ENCODE measurements at regions not wholly inside any gene's neighbourhood (a gene's known extent, or its start where the extent isn't known, plus 50 kb on each side); places are given as distances from the start of the nearest gene placed in this dataset.
"Not testable (repeated sequence)": the region's sequence is repeated elsewhere in the genome, so short reads cannot be mapped to it uniquely, and the experiment has no call there.

DNA sequence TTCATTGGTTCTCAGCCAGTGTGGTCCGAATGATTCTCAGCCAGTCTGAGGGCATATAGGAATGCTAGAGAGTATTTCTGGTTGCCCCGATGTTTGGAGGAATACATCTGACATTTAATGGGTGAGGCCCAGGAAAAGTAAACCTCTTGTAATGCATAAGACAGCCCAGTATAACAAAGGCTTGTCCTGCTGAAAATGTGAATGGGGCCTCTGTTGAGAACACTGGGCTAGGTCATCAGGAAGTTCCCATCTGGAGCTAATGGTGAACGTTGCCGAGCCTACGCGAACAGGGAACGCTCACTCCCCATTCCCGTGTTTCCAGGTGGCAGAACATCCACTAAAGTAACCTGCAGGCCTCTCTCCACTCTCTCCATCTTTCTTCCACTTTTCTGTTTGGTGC is 132.0 kb upstream of the CLNK start:
- no peak for DNase-seq (ENCODE audit: low spot score)

DNA sequence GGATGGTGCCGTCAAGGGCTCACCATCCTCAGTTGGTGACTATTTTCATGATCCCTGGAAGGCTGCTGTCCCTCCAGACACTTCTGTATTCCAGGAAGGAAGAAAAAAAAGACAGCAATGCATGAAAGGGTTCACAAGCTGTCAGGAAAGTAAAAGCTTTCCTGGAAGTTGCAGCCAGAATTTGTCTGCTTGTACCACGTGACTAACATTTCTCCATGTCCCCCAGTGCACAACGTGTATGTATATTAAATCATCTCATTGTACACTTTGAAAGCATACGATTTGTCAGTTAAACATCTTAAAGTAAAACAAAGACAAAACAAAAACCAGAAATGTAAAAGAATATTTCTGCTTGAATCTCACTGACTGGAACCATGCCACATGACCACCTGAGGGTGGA is 127.4 kb upstream of the CLNK start:
- DNase-seq (ENCODE audit: low spot score): no peak

DNA sequence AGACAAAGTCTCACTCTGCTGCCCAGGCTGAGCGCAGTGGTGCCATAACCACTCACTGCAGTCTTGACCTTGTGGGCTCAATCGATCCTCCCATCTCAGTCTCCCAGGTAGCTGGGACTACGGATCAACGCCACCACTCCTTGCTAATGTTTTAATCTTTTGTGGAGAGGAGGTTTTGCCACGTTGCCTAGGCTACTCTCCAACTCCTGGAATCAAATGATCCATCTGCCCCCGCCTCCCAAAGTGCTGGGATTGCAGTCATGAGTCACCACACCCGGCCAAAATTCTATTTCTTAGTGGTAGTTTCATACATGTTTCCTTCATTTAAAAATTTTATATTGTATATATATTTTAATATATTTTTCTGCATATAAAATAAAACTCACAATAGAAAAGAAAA is 125.8 kb upstream of the CLNK start:
- DNase-seq (ENCODE audit: low spot score): no peak

- no peak for DNase-seq (ENCODE audit: low spot score)
These were observed 125.3 kb upstream of the CLNK start for GRCh38 chr4:10809905-10810304.

GRCh38 chr4:10808591-10808990 is 124.0 kb upstream of the CLNK start:
- DNase-seq (ENCODE audit: low spot score): no peak

- DNase-seq (ENCODE audit: low spot score): no peak
These were observed 122.5 kb upstream of the CLNK start for GRCh38 chr4:10806953-10807645.

DNA sequence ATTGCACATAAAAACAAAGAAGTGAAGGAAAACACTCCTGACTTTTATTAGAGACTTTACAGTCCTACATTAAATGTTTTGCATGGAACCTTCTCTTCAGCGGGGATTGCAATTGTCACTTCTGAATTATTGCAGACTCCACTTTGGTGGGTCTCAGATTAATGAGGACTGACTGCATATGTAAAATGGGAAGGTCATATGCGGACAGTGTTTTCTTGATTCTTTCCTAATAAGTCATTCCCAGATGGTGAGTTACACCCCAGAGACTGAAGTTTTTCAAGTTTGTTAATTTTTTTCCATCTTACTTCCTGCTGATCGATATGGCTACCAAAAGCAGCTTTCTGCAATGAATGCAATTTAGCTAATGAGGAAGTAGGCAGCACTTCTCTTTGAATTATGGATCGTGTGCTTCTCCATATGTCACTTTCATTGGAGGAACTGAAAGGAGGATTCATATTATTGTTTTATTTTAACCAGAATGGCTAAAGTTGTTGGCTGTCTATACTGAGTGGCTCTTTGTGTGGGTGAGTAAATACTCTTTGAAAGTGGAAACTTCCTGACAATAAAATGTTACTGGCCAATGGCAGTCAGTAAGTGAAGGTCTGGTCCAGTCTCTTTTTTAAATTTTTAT is 119.3 kb upstream of the CLNK start:
- DNase-seq (ENCODE audit: low spot score): no peak

- DNase-seq (ENCODE audit: low spot score): no peak
These were observed 102.8 kb upstream of the CLNK start for GRCh38 chr4:10787365-10787764.

GRCh38 chr4:10784621-10785020 is 100.1 kb upstream of the CLNK start:
- peak; percentile 70 for DNase-seq (ENCODE audit: low spot score)

DNA sequence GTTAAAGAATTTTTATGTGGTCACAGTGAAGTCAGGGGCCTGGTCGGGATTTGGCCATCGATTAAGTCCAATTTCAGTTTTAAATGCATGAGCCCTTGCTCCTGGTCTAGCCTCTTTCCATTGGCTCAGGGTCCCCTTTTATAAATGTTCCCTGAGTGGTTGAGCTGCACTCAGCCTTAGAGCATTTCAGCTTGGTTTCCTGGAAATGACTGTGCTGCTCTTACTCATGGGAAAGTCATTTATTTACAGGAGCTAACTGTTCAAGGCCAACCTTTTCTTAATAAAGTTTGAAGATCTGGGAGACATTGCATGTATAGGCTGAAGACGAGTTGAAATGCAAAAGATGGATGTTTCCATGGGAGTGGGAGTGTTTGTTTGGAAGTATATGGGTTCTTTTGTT is 98.8 kb upstream of the CLNK start:
- DNase-seq (ENCODE audit: low spot score): peak; percentile 76

GRCh38 chr4:10781805-10782204 is 97.2 kb upstream of the CLNK start:
- DNase-seq (ENCODE audit: low spot score): no peak

DNA sequence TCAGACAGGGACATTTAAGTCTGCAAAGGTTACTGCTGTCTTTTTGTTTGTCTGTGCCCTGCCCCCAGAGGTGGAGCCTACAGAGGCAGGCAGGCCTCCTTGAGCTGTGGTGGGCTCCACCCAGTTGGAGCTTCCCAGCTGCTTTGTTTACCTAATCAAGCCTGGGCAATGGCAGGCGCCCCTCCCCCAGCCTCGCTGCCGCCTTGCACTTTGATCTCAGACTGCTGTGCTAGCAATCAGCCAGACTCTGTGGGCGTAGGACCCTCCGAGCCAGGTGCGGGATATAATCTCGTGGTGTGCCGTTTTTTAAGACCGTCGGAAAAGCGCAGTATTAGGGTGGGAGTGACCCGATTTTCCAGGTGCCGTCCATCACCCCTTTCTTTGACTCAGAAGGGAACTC is 96.2 kb upstream of the CLNK start:
- DNase-seq (ENCODE audit: low spot score): not testable (repeated sequence)

GRCh38 chr4:10775132-10775531 is 90.6 kb upstream of the CLNK start:
- DNase-seq (ENCODE audit: low spot score): not testable (repeated sequence)

GRCh38 chr4:10773656-10774055 is 89.1 kb upstream of the CLNK start:
- no peak for DNase-seq (ENCODE audit: low spot score)

DNA sequence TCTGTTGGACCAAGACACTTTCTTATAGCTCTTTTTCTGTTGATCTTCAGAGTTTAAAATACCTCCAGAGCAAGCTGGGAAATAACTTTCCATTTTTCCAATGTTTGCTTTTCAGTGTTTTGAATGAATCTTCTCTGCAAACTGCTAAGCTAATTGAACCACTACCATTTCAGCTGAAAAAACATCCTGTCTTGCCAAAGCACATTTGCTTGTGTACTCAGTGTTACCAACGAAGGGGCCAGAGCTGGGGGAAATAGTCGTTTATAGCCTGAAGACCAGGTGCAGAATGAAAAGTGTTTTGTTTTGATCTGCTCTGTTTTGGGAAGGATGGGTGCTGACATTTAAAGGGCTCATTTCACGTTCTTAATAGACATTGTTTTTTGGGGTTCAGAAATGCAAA is 88.4 kb upstream of the CLNK start:
- DNase-seq (ENCODE audit: low spot score): no peak

DNA sequence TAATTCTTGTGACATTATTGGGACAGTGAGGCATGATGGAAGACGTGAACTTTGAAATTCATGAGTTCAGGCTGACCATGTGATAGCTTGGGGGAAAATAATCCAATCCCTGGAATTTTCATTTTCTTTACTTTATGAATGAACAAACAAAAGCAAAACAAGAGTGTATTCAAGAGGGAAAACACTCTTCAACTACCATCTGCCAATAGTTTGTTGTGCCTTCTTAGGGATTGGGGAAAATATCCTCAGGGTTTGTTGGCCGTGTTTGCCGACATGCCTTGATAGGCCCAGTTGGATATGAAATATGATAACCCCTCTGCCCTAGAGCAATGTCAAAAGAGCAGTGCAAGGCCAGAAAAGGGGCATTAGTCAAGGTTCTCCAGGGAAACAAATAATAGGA is 80.8 kb upstream of the CLNK start:
- DNase-seq (ENCODE audit: low spot score): no peak

GRCh38 chr4:10762561-10762960 is 78.0 kb upstream of the CLNK start:
- peak; percentile 78 for DNase-seq (ENCODE audit: low spot score)

GRCh38 chr4:10761903-10762302 is 77.3 kb upstream of the CLNK start:
- DNase-seq (ENCODE audit: low spot score): no peak

GRCh38 chr4:10760086-10760485 is 75.5 kb upstream of the CLNK start:
- no peak for DNase-seq (ENCODE audit: low spot score)

- no peak for DNase-seq (ENCODE audit: low spot score)
These were observed 74.3 kb upstream of the CLNK start for GRCh38 chr4:10758906-10759305.

- DNase-seq (ENCODE audit: low spot score): no peak
These were observed 69.4 kb upstream of the CLNK start for GRCh38 chr4:10753856-10754402.

DNA sequence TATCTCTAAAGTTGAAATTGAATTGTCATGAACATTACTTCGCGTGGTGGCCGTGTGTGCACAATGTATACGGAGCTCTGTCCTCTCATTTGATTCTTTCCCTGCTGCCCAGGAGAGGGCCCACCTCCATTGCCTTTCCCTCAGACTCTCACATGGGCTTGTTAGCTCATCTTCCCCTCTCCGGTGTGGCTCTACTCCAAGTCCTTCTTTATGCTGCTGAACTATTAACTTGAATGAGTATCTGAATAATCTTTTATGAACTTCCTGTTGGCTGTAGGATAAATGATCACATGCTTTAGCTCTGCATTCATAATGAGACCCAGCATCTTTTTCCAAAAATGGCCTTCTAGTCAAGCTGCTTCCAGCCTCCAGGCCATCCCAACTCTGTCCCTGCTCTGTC is 68.8 kb upstream of the CLNK start:
- DNase-seq (ENCODE audit: low spot score): no peak

- no peak for DNase-seq (ENCODE audit: low spot score)
These were observed 66.1 kb upstream of the CLNK start for GRCh38 chr4:10750714-10751113.

GRCh38 chr4:10747186-10747585 is 62.6 kb upstream of the CLNK start:
- no peak for DNase-seq (ENCODE audit: low spot score)

Measured in kidney tubule cell (primary cell).